Kidney (tissue), 13 donors: ENCODE measurements at regions not wholly inside any gene's neighbourhood (a gene's known extent, or its start where the extent isn't known, plus 50 kb on each side); places are given as distances from the start of the nearest gene placed in this dataset.

Source experiments
- DNase-seq, 5 donors: peaks; one replicate each; pipeline ENCODE4 v3.0.0-alpha.2; 2013 to 2020
- FAIRE-seq: peaks from 2 replicates; lab custom pipeline; 2012; peaks lifted over from hg19 to GRCh38; lab: Jason Lieb, UNC
- H3K27ac ChIP-seq, 2 donors: one replicate each; pipeline ENCODE4 v1.7.0; 2013; ENCODE audit warnings: low read depth in 2 of 2, low read length in 2 of 2, inconsistent platforms in 1 of 2
- H3K27me3 ChIP-seq: one replicate; pipeline ENCODE4 v1.7.1; 2013; ENCODE audit warnings: low read length, inconsistent platforms; ENCODE audit not compliant: control insufficient read depth, insufficient read depth
- H3K36me3 ChIP-seq, 3 donors: one replicate each; pipeline versions ENCODE4 v1.7.0 to v1.7.1; 2013; ENCODE audit warnings: low read length in 3 of 3, control low read depth in 1 of 3, inconsistent platforms in 1 of 3; ENCODE audit not compliant: insufficient read depth in 3 of 3, control insufficient read depth in 2 of 3
- H3K4me1 ChIP-seq, 3 donors: one replicate each; pipeline versions ENCODE4 v1.7.0 to v1.7.1; 2013; ENCODE audit warnings: low read length in 3 of 3, inconsistent platforms in 1 of 3, low read depth in 1 of 3; ENCODE audit not compliant: control insufficient read depth in 2 of 3, insufficient read depth in 2 of 3
- H3K4me3 ChIP-seq, 3 donors: one replicate each; pipeline versions ENCODE4 v1.7.0 to v1.8.1; 2013; ENCODE audit warnings: low read length in 3 of 3, control low read depth in 1 of 3, inconsistent platforms in 1 of 3
- H3K9ac ChIP-seq, 3 donors: one replicate each; pipeline versions ENCODE4 v1.7.0 to v1.7.1; 2013; ENCODE audit warnings: low read length in 3 of 3, control low read depth in 1 of 3, inconsistent platforms in 1 of 3
- H3K9me3 ChIP-seq, 3 donors: one replicate each; pipeline versions ENCODE4 v1.7.0 to v1.7.1; 2013; ENCODE audit warnings: low read length in 3 of 3, control low read depth in 1 of 3, inconsistent platforms in 1 of 3; ENCODE audit not compliant: control insufficient read depth in 2 of 3, insufficient read depth in 1 of 3
- intact Hi-C: fragments of 100-400 bp; cut with DNase I; formaldehyde crosslinking; loops from one replicate; pipeline ENCODE4 v1.11.1; 2022
- TF ChIP-seq, protein P1 (sequence below): IDR thresholded peaks from 3 replicates; pipeline ENCODE4 v1.5.1; 2012; ENCODE audit warnings: mild to moderate bottlenecking, moderate library complexity, borderline replicate concordance; ENCODE audit not compliant: insufficient read depth; ENCODE audit errors: extremely low read depth
- donor health status: control.
- donor health status: control.
- donor health status: control.
- donor health status: control.
- donor health status: control.
- donor health status: DM: yes; HTN: yes; CAD: no.
- donor health status: Normal renal cell carcinoma (clear cell type).

DNA sequence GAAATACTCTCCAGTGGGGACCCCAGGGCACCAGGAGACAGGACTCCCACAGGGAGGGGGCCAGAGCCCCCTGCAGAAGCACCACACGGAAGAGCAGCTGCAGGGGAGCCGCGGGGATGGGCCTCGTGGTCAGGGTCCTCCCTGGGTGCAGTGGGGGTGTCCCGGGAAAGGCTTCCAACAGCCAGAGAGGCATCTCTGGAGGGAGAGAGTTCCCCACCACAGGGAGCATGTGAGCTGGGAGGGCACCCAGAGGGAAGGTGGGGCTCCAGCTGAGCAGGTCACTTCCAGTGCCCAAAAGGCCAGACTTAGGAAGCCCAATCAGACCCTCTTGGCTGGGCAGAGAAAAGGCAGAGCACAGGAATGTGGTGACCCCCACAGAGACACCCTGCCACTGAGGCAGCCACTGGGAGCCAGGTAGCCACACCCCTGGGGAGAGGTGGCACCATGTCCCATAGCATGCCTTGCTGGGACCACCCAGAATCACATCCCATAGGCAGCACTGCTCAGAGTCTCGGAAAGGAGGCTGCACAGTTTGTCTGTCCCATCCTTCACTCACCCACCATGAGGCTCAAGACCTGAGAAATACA is 49.9 kb upstream of the LMO1 start:
- Histone ChIP-seq H3K9me3 (no peaks in the 10 kb centered on the region), H3K36me3 (no peaks in the 10 kb centered on the region), H3K27me3 (no peaks in the 10 kb centered on the region), H3K9ac (no peak overlapping the region), H3K4me3 (no peak overlapping the region), H3K4me1 (no peaks in the 10 kb centered on the region), H3K27ac (no peak overlapping the region)
- TF ChIP-seq, protein P1, sequence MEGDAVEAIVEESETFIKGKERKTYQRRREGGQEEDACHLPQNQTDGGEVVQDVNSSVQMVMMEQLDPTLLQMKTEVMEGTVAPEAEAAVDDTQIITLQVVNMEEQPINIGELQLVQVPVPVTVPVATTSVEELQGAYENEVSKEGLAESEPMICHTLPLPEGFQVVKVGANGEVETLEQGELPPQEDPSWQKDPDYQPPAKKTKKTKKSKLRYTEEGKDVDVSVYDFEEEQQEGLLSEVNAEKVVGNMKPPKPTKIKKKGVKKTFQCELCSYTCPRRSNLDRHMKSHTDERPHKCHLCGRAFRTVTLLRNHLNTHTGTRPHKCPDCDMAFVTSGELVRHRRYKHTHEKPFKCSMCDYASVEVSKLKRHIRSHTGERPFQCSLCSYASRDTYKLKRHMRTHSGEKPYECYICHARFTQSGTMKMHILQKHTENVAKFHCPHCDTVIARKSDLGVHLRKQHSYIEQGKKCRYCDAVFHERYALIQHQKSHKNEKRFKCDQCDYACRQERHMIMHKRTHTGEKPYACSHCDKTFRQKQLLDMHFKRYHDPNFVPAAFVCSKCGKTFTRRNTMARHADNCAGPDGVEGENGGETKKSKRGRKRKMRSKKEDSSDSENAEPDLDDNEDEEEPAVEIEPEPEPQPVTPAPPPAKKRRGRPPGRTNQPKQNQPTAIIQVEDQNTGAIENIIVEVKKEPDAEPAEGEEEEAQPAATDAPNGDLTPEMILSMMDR = no peak
- DNase-seq (no peak), FAIRE-seq (no peak)
- intact Hi-C loops = no loop called here
